Body of pancreas (tissue), 4 donors: ENCODE measurements at regions not wholly inside any gene's neighbourhood (a gene's known extent, or its start where the extent isn't known, plus 50 kb on each side); places are given as distances from the start of the nearest gene placed in this dataset.

Source experiments
- CTCF ChIP-seq, 7 experiments: fragments of 450-650 bp in 4 of 7; fragments of 200-600 bp in 3 of 7; sonication (generic) in 3 of 7; IDR thresholded peaks; one replicate each; pipeline ENCODE4 v1.5.1; 2016 to 2019; ENCODE audit warnings: antibody characterized with exemption in 7 of 7
- POLR2A ChIP-seq, 3 donors: fragments of 450-650 bp; IDR thresholded peaks; one replicate each; pipeline ENCODE4 v1.6.1; 2016; ENCODE audit warnings: antibody characterized with exemption in 3 of 3, mild to moderate bottlenecking in 2 of 3

DNA sequence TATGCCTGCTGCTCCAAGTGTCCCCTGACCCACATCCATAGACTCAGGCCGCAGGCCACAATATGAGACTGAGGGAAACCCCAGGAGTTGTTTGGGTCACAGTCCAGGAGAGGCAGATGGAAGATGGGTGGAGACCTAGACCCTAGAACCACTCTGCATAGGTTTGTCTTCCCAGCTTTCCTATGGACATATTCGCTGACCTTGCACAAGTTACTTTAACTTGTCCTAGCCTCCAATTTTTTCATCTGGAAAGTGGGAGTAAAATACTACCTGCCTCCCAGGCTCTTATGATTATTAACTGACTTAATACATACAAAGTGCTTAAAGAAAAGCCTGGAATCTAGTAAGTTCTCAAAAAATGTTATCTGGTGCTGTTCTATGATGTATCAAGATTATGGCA lies 157.1 kb upstream of the IFNG-AS1 start:
- TF ChIP-seq CTCF (IDR thresholded peaks at IDR 0.05) (no peak), POLR2A (IDR thresholded peaks at IDR 0.05) (no peak)
